ENCODE measurements at regions not wholly inside any gene's neighbourhood (a gene's known extent, or its start where the extent isn't known, plus 50 kb on each side); places are given as distances from the start of the nearest gene placed in this dataset.

GRCh38 chr16:9188721-9189120 lies 97.3 kb downstream of the HAPSTR1 start:
- TF ChIP-seq, protein P1, sequence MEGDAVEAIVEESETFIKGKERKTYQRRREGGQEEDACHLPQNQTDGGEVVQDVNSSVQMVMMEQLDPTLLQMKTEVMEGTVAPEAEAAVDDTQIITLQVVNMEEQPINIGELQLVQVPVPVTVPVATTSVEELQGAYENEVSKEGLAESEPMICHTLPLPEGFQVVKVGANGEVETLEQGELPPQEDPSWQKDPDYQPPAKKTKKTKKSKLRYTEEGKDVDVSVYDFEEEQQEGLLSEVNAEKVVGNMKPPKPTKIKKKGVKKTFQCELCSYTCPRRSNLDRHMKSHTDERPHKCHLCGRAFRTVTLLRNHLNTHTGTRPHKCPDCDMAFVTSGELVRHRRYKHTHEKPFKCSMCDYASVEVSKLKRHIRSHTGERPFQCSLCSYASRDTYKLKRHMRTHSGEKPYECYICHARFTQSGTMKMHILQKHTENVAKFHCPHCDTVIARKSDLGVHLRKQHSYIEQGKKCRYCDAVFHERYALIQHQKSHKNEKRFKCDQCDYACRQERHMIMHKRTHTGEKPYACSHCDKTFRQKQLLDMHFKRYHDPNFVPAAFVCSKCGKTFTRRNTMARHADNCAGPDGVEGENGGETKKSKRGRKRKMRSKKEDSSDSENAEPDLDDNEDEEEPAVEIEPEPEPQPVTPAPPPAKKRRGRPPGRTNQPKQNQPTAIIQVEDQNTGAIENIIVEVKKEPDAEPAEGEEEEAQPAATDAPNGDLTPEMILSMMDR (conservative IDR thresholded peaks at IDR 0.05 in 1 of 2, IDR thresholded peaks at IDR 0.05 in 1 of 2; ENCODE audit: low read depth in 1 of 2, low read length in 2 of 2): no peak
- TF ChIP-seq EZH2 (IDR thresholded peaks at IDR 0.05; ENCODE audit: low read length, missing control alignments): no peak

Data from fibroblast of lung (primary cell).